GM12891 (cell line): ENCODE measurements at regions not wholly inside any gene's neighbourhood (a gene's known extent, or its start where the extent isn't known, plus 50 kb on each side); places are given as distances from the start of the nearest gene placed in this dataset.

Source experiments
- DNase-seq: peaks from one replicate; pipeline ENCODE4 v3.0.0; 2011; ENCODE audit warnings: low spot score; ENCODE audit not compliant: insufficient read length
- FAIRE-seq: peaks from 2 replicates; lab custom pipeline; 2011; peaks lifted over from hg19 to GRCh38; lab: Jason Lieb, UNC
- PAX5 ChIP-seq: IDR thresholded peaks from 2 replicates; pipeline ENCODE4 v1.6.1; 2011; ENCODE audit warnings: low read length, moderate library complexity, mild to moderate bottlenecking; ENCODE audit not compliant: insufficient read depth, severe bottlenecking
- POLR2A ChIP-seq: IDR thresholded peaks from 2 replicates; pipeline ENCODE4 v1.6.1; 2011; ENCODE audit warnings: low read depth, low read length, control low read depth
- POLR2AphosphoS5 ChIP-seq: IDR thresholded peaks from 2 replicates; pipeline ENCODE4 v1.6.1; 2011; ENCODE audit warnings: low read depth, low read length, control low read depth
- POU2F2 ChIP-seq: IDR thresholded peaks from 2 replicates; pipeline ENCODE4 v1.6.1; 2011; ENCODE audit warnings: low read depth, mild to moderate bottlenecking, control low read depth, low read length, moderate library complexity
- SPI1 ChIP-seq: IDR thresholded peaks from 2 replicates; pipeline ENCODE4 v1.6.1; 2011; ENCODE audit warnings: low read depth, low read length, control low read depth
- TAF1 ChIP-seq: IDR thresholded peaks from 2 replicates; pipeline ENCODE4 v1.6.1; 2011; ENCODE audit warnings: low read depth, low read length, control low read depth

- TF ChIP-seq POLR2A (no peak), SPI1 (no peak), POU2F2 (no peak), TAF1 (no peak), POLR2AphosphoS5 (no peak), PAX5 (no peak)
- FAIRE-seq, result no peak
These were observed 457.9 kb downstream of the KLF5 start for GRCh38 chr13:73516731-73517130.

GRCh38 chr13:73514208-73514607, 455.4 kb downstream of the KLF5 start:
- DNase-seq (no peak), FAIRE-seq (no peak)
- no peak for TF ChIP-seq SPI1
- no peak for TF ChIP-seq TAF1
- TF ChIP-seq PAX5, result no peak
- TF ChIP-seq POLR2AphosphoS5, result no peak
- no peak for TF ChIP-seq POLR2A
- no peak for TF ChIP-seq POU2F2

More at GRCh38 chr13:73516731-73517130, 457.9 kb downstream of the KLF5 start:
- no peak for DNase-seq

GRCh38 chr13:73513751-73514150, 454.9 kb downstream of the KLF5 start:
- DNase-seq (no peak), FAIRE-seq (no peak)
- TF ChIP-seq SPI1 (no peak), POLR2A (no peak), PAX5 (no peak), POLR2AphosphoS5 (no peak), POU2F2 (no peak), TAF1 (no peak)

- no peak for DNase-seq
- TF ChIP-seq POU2F2 (no peak), SPI1 (no peak), TAF1 (no peak), PAX5 (no peak), POLR2AphosphoS5 (no peak), POLR2A (no peak)
- FAIRE-seq, result no peak
These were observed 450.0 kb downstream of the KLF5 start for GRCh38 chr13:73508841-73509240.

GRCh38 chr13:73505376-73505890, 446.6 kb downstream of the KLF5 start:
- TF ChIP-seq POLR2AphosphoS5 (no peak), SPI1 (no peak), POLR2A (no peak), TAF1 (no peak), POU2F2 (no peak), PAX5 (no peak)
- FAIRE-seq (no peak), DNase-seq (no peak)

GRCh38 chr13:73499695-73500094, 440.9 kb downstream of the KLF5 start:
- FAIRE-seq, result no peak
- no peak for TF ChIP-seq POLR2AphosphoS5
- TF ChIP-seq SPI1, result no peak
- TF ChIP-seq POLR2A, result no peak
- no peak for TF ChIP-seq POU2F2
- no peak for TF ChIP-seq TAF1
- TF ChIP-seq PAX5, result no peak
- no peak for DNase-seq

- no peak for FAIRE-seq
- no peak for TF ChIP-seq PAX5
- TF ChIP-seq SPI1, result no peak
- TF ChIP-seq POLR2AphosphoS5, result no peak
- no peak for DNase-seq
These were observed 438.6 kb downstream of the KLF5 start for GRCh38 chr13:73497430-73497829.

GRCh38 chr13:73496711-73497110, 437.9 kb downstream of the KLF5 start:
- FAIRE-seq (no peak), DNase-seq (no peak)
- no peak for TF ChIP-seq PAX5
- TF ChIP-seq TAF1, result no peak
- no peak for TF ChIP-seq POLR2A
- no peak for TF ChIP-seq SPI1
- no peak for TF ChIP-seq POLR2AphosphoS5
- no peak for TF ChIP-seq POU2F2

- DNase-seq (no peak), FAIRE-seq (no peak)
- TF ChIP-seq SPI1, result no peak
- no peak for TF ChIP-seq POLR2AphosphoS5
- TF ChIP-seq POU2F2, result no peak
- no peak for TF ChIP-seq POLR2A
- no peak for TF ChIP-seq PAX5
- TF ChIP-seq TAF1, result no peak
These were observed 434.0 kb downstream of the KLF5 start for GRCh38 chr13:73492811-73493210.

- no peak for FAIRE-seq
These were observed 423.8 kb downstream of the KLF5 start for GRCh38 chr13:73482556-73482955.

GRCh38 chr13:73481886-73482445, 423.2 kb downstream of the KLF5 start:
- TF ChIP-seq PAX5, result no peak
- FAIRE-seq, result no peak
- DNase-seq, result no peak

More at GRCh38 chr13:73482556-73482955, 423.8 kb downstream of the KLF5 start:
- DNase-seq, result no peak
- TF ChIP-seq PAX5, result no peak
- TF ChIP-seq TAF1, result no peak
- TF ChIP-seq POLR2A, result no peak
- TF ChIP-seq SPI1, result no peak
- TF ChIP-seq POU2F2, result no peak
- TF ChIP-seq POLR2AphosphoS5, result no peak
